ENCODE measurements at regions not wholly inside any gene's neighbourhood (a gene's known extent, or its start where the extent isn't known, plus 50 kb on each side); places are given as distances from the start of the nearest gene placed in this dataset.

GRCh38 chr9:16336833-16337232 lies 533.6 kb downstream of the BNC2 start:
- H3K4me3 ChIP-seq (ENCODE audit: low read length in 3 of 3) = no peak overlapping the region
- H3K27ac ChIP-seq (ENCODE audit: low read depth, low read length) = peak overlapping the region; percentile 26
- no peaks in the 10 kb centered on the region for H3K9me3 ChIP-seq (ENCODE audit: control insufficient read depth in 3 of 3, low read length in 3 of 3)
- H3K4me1 ChIP-seq (ENCODE audit: control insufficient read depth in 3 of 3, insufficient read depth in 3 of 3, low read length in 3 of 3) = peaks cover 2 to 6% (median 6%) of the 10 kb centered on the region in 3 donors
- H3K27me3 ChIP-seq (ENCODE audit: control insufficient read depth in 3 of 3, insufficient read depth in 3 of 3, low read length in 3 of 3) = no peaks in the 10 kb centered on the region
- H3K9ac ChIP-seq (ENCODE audit: low read depth in 1 of 3, low read length in 3 of 3) = no peak overlapping the region
- H3K36me3 ChIP-seq (ENCODE audit: control insufficient read depth in 3 of 3, insufficient read depth in 3 of 3, low read length in 3 of 3) = no peaks in the 10 kb centered on the region

- no peaks in the 10 kb centered on the region for H3K9me3 ChIP-seq (ENCODE audit: control insufficient read depth in 3 of 3, low read length in 3 of 3)
- H3K4me1 ChIP-seq (ENCODE audit: control insufficient read depth in 3 of 3, insufficient read depth in 3 of 3, low read length in 3 of 3) = peaks cover 2 to 8% (median 6%) of the 10 kb centered on the region in 3 donors
- no peaks in the 10 kb centered on the region for H3K27me3 ChIP-seq (ENCODE audit: control insufficient read depth in 3 of 3, insufficient read depth in 3 of 3, low read length in 3 of 3)
- peak overlapping the region; percentile 26 for H3K27ac ChIP-seq (ENCODE audit: low read depth, low read length)
- H3K4me3 ChIP-seq (ENCODE audit: low read length in 3 of 3) = no peak overlapping the region
- no peaks in the 10 kb centered on the region for H3K36me3 ChIP-seq (ENCODE audit: control insufficient read depth in 3 of 3, insufficient read depth in 3 of 3, low read length in 3 of 3)
- no peak overlapping the region for H3K9ac ChIP-seq (ENCODE audit: low read depth in 1 of 3, low read length in 3 of 3)
These were observed 533.0 kb downstream of the BNC2 start for GRCh38 chr9:16337322-16338029.

- Histone ChIP-seq H3K4me1 (ENCODE audit: control insufficient read depth in 3 of 3, insufficient read depth in 3 of 3, low read length in 3 of 3) (peaks cover 0 to 13% (median 2%) of the 10 kb centered on the region in 3 donors), H3K9ac (ENCODE audit: low read depth in 1 of 3, low read length in 3 of 3) (no peak overlapping the region), H3K36me3 (ENCODE audit: control insufficient read depth in 3 of 3, insufficient read depth in 3 of 3, low read length in 3 of 3) (no peaks in the 10 kb centered on the region), H3K27ac (ENCODE audit: low read depth, low read length) (no peak overlapping the region), H3K9me3 (ENCODE audit: control insufficient read depth in 3 of 3, low read length in 3 of 3) (no peaks in the 10 kb centered on the region), H3K27me3 (ENCODE audit: control insufficient read depth in 3 of 3, insufficient read depth in 3 of 3, low read length in 3 of 3) (no peaks in the 10 kb centered on the region), H3K4me3 (ENCODE audit: low read length in 3 of 3) (no peak overlapping the region)
These were observed 529.3 kb downstream of the BNC2 start for GRCh38 chr9:16341177-16341576.

GRCh38 chr9:16342246-16343020 lies 528.0 kb downstream of the BNC2 start:
- Histone ChIP-seq H3K4me3 (ENCODE audit: low read length in 3 of 3) (no peak overlapping the region), H3K27me3 (ENCODE audit: control insufficient read depth in 3 of 3, insufficient read depth in 3 of 3, low read length in 3 of 3) (no peaks in the 10 kb centered on the region), H3K27ac (ENCODE audit: low read depth, low read length) (peak overlapping the region; percentile 50), H3K36me3 (ENCODE audit: control insufficient read depth in 3 of 3, insufficient read depth in 3 of 3, low read length in 3 of 3) (no peaks in the 10 kb centered on the region), H3K4me1 (ENCODE audit: control insufficient read depth in 3 of 3, insufficient read depth in 3 of 3, low read length in 3 of 3) (peaks cover 0 to 12% (median 2%) of the 10 kb centered on the region in 3 donors), H3K9me3 (ENCODE audit: control insufficient read depth in 3 of 3, low read length in 3 of 3) (no peaks in the 10 kb centered on the region), H3K9ac (ENCODE audit: low read depth in 1 of 3, low read length in 3 of 3) (no peak overlapping the region)

GRCh38 chr9:16343249-16344237 lies 526.9 kb downstream of the BNC2 start:
- peak overlapping the region; percentile 50 for H3K27ac ChIP-seq (ENCODE audit: low read depth, low read length)

GRCh38 chr9:16344343-16344742 lies 526.1 kb downstream of the BNC2 start:
- Histone ChIP-seq H3K9ac (ENCODE audit: low read depth in 1 of 3, low read length in 3 of 3) (no peak overlapping the region), H3K27ac (ENCODE audit: low read depth, low read length) (peak overlapping the region; percentile 50), H3K27me3 (ENCODE audit: control insufficient read depth in 3 of 3, insufficient read depth in 3 of 3, low read length in 3 of 3) (no peaks in the 10 kb centered on the region), H3K4me3 (ENCODE audit: low read length in 3 of 3) (no peak overlapping the region), H3K36me3 (ENCODE audit: control insufficient read depth in 3 of 3, insufficient read depth in 3 of 3, low read length in 3 of 3) (no peaks in the 10 kb centered on the region), H3K4me1 (ENCODE audit: control insufficient read depth in 3 of 3, insufficient read depth in 3 of 3, low read length in 3 of 3) (peaks cover 0 to 12% (median 2%) of the 10 kb centered on the region in 3 donors), H3K9me3 (ENCODE audit: control insufficient read depth in 3 of 3, low read length in 3 of 3) (no peaks in the 10 kb centered on the region)

More at GRCh38 chr9:16343249-16344237, 526.9 kb downstream of the BNC2 start:
- H3K4me3 ChIP-seq (ENCODE audit: low read length in 3 of 3) = no peak overlapping the region
- peaks cover 0 to 12% (median 2%) of the 10 kb centered on the region in 3 donors for H3K4me1 ChIP-seq (ENCODE audit: control insufficient read depth in 3 of 3, insufficient read depth in 3 of 3, low read length in 3 of 3)
- H3K36me3 ChIP-seq (ENCODE audit: control insufficient read depth in 3 of 3, insufficient read depth in 3 of 3, low read length in 3 of 3) = no peaks in the 10 kb centered on the region
- no peaks in the 10 kb centered on the region for H3K9me3 ChIP-seq (ENCODE audit: control insufficient read depth in 3 of 3, low read length in 3 of 3)
- H3K9ac ChIP-seq (ENCODE audit: low read depth in 1 of 3, low read length in 3 of 3) = no peak overlapping the region
- no peaks in the 10 kb centered on the region for H3K27me3 ChIP-seq (ENCODE audit: control insufficient read depth in 3 of 3, insufficient read depth in 3 of 3, low read length in 3 of 3)

GRCh38 chr9:16345902-16346301 lies 524.6 kb downstream of the BNC2 start:
- H3K27ac ChIP-seq (ENCODE audit: low read depth, low read length) = no peak overlapping the region

GRCh38 chr9:16347886-16348285 lies 522.6 kb downstream of the BNC2 start:
- H3K27me3 ChIP-seq (ENCODE audit: control insufficient read depth in 3 of 3, insufficient read depth in 3 of 3, low read length in 3 of 3) = no peaks in the 10 kb centered on the region
- H3K36me3 ChIP-seq (ENCODE audit: control insufficient read depth in 3 of 3, insufficient read depth in 3 of 3, low read length in 3 of 3) = no peaks in the 10 kb centered on the region
- no peak overlapping the region for H3K27ac ChIP-seq (ENCODE audit: low read depth, low read length)
- peaks cover 0 to 6% (median 2%) of the 10 kb centered on the region in 3 donors for H3K4me1 ChIP-seq (ENCODE audit: control insufficient read depth in 3 of 3, insufficient read depth in 3 of 3, low read length in 3 of 3)
- no peak overlapping the region for H3K9ac ChIP-seq (ENCODE audit: low read depth in 1 of 3, low read length in 3 of 3)
- H3K9me3 ChIP-seq (ENCODE audit: control insufficient read depth in 3 of 3, low read length in 3 of 3) = no peaks in the 10 kb centered on the region
- no peak overlapping the region for H3K4me3 ChIP-seq (ENCODE audit: low read length in 3 of 3)

More at GRCh38 chr9:16345902-16346301, 524.6 kb downstream of the BNC2 start:
- H3K9me3 ChIP-seq (ENCODE audit: control insufficient read depth in 3 of 3, low read length in 3 of 3) = no peaks in the 10 kb centered on the region
- no peak overlapping the region for H3K4me3 ChIP-seq (ENCODE audit: low read length in 3 of 3)
- no peaks in the 10 kb centered on the region for H3K27me3 ChIP-seq (ENCODE audit: control insufficient read depth in 3 of 3, insufficient read depth in 3 of 3, low read length in 3 of 3)
- H3K9ac ChIP-seq (ENCODE audit: low read depth in 1 of 3, low read length in 3 of 3) = no peak overlapping the region
- peaks cover 0 to 12% (median 2%) of the 10 kb centered on the region in 3 donors for H3K4me1 ChIP-seq (ENCODE audit: control insufficient read depth in 3 of 3, insufficient read depth in 3 of 3, low read length in 3 of 3)
- no peaks in the 10 kb centered on the region for H3K36me3 ChIP-seq (ENCODE audit: control insufficient read depth in 3 of 3, insufficient read depth in 3 of 3, low read length in 3 of 3)

- no peak overlapping the region for H3K4me3 ChIP-seq (ENCODE audit: low read length in 3 of 3)
- peaks cover 0 to 2% (median 1%) of the 10 kb centered on the region in 3 donors for H3K4me1 ChIP-seq (ENCODE audit: control insufficient read depth in 3 of 3, insufficient read depth in 3 of 3, low read length in 3 of 3)
- H3K27me3 ChIP-seq (ENCODE audit: control insufficient read depth in 3 of 3, insufficient read depth in 3 of 3, low read length in 3 of 3) = no peaks in the 10 kb centered on the region
- H3K27ac ChIP-seq (ENCODE audit: low read depth, low read length) = no peak overlapping the region
- H3K9ac ChIP-seq (ENCODE audit: low read depth in 1 of 3, low read length in 3 of 3) = no peak overlapping the region
- no peaks in the 10 kb centered on the region for H3K36me3 ChIP-seq (ENCODE audit: control insufficient read depth in 3 of 3, insufficient read depth in 3 of 3, low read length in 3 of 3)
- H3K9me3 ChIP-seq (ENCODE audit: control insufficient read depth in 3 of 3, low read length in 3 of 3) = no peaks in the 10 kb centered on the region
These were observed 521.9 kb downstream of the BNC2 start for GRCh38 chr9:16348531-16348930.

All from skeletal muscle tissue (tissue), 3 donors.